ENCODE measurements at regions not wholly inside any gene's neighbourhood (a gene's known extent, or its start where the extent isn't known, plus 50 kb on each side); places are given as distances from the start of the nearest gene placed in this dataset.

GRCh38 chr4:19262467-19262866 lies 989.2 kb upstream of the SLIT2 start:
- CTCF ChIA-PET, result no interaction called here
- TF ChIP-seq CTCF (IDR thresholded peaks at IDR 0.05; ENCODE audit: insufficient read depth, low read length, missing control alignments), result no peak
- H3K4me3 ChIP-seq (ENCODE audit: low read depth, low read length), result no peak overlapping the region
- POLR2A ChIA-PET, result no interaction called here
- no peak for DNase-seq (ENCODE audit: low read depth, low spot score)

- CTCF ChIA-PET, result no interaction called here
- TF ChIP-seq CTCF (IDR thresholded peaks at IDR 0.05; ENCODE audit: insufficient read depth, low read length, missing control alignments), result no peak
- POLR2A ChIA-PET, result no interaction called here
These were observed 991.4 kb upstream of the SLIT2 start for GRCh38 chr4:19260346-19260745.

GRCh38 chr4:19259920-19260319 lies 991.8 kb upstream of the SLIT2 start:
- no peak overlapping the region for H3K4me3 ChIP-seq (ENCODE audit: low read depth, low read length)
- ChIA-PET POLR2A (no interaction called here), CTCF (no interaction called here)
- DNase-seq (ENCODE audit: low read depth, low spot score), result no peak
- TF ChIP-seq CTCF (IDR thresholded peaks at IDR 0.05; ENCODE audit: insufficient read depth, low read length, missing control alignments), result no peak

More at GRCh38 chr4:19260346-19260745, 991.4 kb upstream of the SLIT2 start:
- DNase-seq (ENCODE audit: low read depth, low spot score), result no peak
- H3K4me3 ChIP-seq (ENCODE audit: low read depth, low read length), result no peak overlapping the region

- H3K4me3 ChIP-seq (ENCODE audit: low read depth, low read length), result no peak overlapping the region
- TF ChIP-seq CTCF (IDR thresholded peaks at IDR 0.05; ENCODE audit: insufficient read depth, low read length, missing control alignments), result no peak
- POLR2A ChIA-PET, result no interaction called here
- CTCF ChIA-PET, result interaction anchor here (0.6 kb wide), 1 partner anchor 15 kb away, joined by 3 read pairs; no protein-coding TSS in a partner anchor
- DNase-seq (ENCODE audit: low read depth, low spot score), result no peak
These were observed 994.9 kb upstream of the SLIT2 start for GRCh38 chr4:19256823-19257222.

- H3K4me3 ChIP-seq (ENCODE audit: low read depth, low read length), result no peak overlapping the region
- no peak for TF ChIP-seq CTCF (IDR thresholded peaks at IDR 0.05; ENCODE audit: insufficient read depth, low read length, missing control alignments)
- POLR2A ChIA-PET, result no interaction called here
- CTCF ChIA-PET, result no interaction called here
- DNase-seq (ENCODE audit: low read depth, low spot score), result peak; percentile 10
These were observed 997.2 kb upstream of the SLIT2 start for GRCh38 chr4:19254486-19254885.

- no peak for TF ChIP-seq CTCF (IDR thresholded peaks at IDR 0.05; ENCODE audit: insufficient read depth, low read length, missing control alignments)
These were observed 1003.7 kb upstream of the SLIT2 start for GRCh38 chr4:19248023-19248422.

More at GRCh38 chr4:19248023-19248422, 1003.7 kb upstream of the SLIT2 start:
- CTCF ChIA-PET, result interaction anchor here (0.7 to 1.5 kb wide), 3 partner anchors 12 to 1039 kb away, joined by 3 read pairs; no protein-coding TSS in a partner anchor
- DNase-seq (ENCODE audit: low read depth, low spot score), result no peak
- H3K4me3 ChIP-seq (ENCODE audit: low read depth, low read length), result no peak overlapping the region
- POLR2A ChIA-PET, result no interaction called here

All from AG04449 (cell line).